IPS DF 4.7 (cell line): ENCODE measurements at regions not wholly inside any gene's neighbourhood (a gene's known extent, or its start where the extent isn't known, plus 50 kb on each side); places are given as distances from the start of the nearest gene placed in this dataset.

Experiments
- DNase-seq: peaks from one replicate; pipeline ENCODE4 v3.0.0-alpha.2; 2013; ENCODE audit warnings: low spot score; ENCODE audit errors: extremely low read depth

DNA sequence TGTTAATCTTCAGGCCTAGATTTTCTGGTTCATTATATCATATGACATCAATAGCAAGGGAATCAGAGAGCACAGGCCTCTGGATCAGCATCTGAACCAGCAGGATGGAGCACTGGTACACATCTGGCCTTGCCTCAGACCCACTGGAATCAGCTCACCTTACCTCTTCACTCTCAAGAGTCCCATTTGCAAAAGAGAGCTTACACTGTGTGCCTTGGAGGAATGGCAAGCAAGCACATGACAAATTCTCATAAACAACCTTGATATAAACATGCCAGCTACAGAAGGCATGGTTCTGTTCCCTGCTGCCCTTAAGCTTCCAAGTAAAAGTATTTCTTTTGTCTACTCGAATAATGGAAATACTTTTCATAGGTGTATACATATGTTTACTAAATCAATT is 128.6 kb upstream of the CPM start:
- DNase-seq: no peak

DNA sequence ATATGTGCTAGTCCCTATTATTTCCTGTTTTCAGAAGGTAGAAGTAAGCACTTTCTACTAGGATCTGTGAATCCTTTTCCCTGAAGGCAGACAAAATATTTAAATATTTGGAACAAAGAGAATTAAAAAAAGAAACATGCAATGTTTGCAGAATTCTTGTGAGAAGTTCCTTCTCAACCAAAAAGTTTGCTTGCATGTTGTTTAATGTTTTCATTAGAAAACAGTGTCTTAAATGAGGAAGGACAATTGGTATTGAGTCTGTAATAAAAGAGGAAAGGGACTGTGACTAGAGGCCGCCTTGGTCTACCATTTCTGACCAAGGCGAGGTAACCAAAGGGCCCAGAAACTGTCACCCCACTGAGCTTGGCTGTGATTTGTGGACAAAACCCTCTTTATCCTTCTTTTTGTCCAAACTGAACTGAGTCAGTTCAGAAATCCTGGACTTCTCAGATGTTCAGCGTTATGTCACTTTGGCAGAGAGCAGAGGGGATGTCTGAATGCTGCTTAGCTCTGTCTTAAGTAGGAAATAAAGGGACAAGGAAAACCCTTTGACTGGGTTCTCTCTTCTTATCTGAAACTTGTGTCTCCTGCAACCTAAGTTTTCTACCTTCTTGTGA is 129.8 kb upstream of the CPM start:
- DNase-seq: no peak

DNA sequence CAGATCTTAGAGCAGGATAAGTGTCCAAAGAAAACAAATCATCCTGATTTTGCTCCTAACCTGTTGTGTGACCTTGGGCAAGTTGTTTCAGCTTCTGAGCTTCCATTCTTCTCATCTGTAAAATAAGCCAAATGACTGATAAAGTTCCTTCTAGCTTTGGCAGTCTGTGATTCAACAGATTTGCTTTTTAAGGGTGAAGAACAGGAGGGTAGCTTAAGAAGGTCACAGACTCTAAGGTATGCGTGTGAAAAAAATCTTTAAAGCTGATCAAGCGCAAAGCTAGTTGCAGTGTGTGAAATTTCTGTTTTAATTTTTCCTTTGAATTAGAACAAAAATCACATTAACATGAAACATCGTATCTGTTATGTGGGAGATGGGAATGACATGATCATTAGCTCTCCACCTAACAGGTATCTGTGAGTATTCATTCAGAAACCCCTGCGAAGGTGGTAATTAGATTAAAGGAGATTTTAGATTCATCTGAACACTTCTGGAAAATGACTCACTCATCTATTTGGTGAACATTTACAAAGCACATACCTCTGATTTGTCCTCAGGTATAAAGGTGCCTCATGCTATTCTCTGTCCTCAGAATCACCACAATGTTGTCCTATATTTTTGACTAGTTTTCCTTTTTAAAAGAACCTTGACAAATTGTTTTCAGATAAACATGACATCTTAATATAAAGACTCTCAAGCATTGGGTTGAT is 131.9 kb upstream of the CPM start:
- no peak for DNase-seq

DNA sequence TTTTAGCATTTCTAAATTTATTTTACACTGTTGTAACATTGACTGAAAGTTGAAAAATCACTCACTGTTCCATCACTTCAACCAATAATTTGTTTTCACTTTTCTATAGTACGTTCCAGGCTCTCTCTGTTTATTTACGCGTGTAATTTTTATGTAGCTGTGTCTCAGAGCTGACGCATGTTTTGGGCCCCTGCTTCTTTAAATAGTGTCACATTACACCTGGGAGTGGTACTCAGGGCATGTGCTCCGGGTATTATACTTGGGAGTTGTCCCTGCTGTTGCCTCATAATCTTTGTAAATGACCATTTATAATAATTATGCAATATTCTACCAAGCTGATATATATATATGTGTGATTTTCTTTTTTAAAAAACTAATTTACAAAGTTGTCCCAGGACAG is 132.8 kb upstream of the CPM start:
- no peak for DNase-seq

DNA sequence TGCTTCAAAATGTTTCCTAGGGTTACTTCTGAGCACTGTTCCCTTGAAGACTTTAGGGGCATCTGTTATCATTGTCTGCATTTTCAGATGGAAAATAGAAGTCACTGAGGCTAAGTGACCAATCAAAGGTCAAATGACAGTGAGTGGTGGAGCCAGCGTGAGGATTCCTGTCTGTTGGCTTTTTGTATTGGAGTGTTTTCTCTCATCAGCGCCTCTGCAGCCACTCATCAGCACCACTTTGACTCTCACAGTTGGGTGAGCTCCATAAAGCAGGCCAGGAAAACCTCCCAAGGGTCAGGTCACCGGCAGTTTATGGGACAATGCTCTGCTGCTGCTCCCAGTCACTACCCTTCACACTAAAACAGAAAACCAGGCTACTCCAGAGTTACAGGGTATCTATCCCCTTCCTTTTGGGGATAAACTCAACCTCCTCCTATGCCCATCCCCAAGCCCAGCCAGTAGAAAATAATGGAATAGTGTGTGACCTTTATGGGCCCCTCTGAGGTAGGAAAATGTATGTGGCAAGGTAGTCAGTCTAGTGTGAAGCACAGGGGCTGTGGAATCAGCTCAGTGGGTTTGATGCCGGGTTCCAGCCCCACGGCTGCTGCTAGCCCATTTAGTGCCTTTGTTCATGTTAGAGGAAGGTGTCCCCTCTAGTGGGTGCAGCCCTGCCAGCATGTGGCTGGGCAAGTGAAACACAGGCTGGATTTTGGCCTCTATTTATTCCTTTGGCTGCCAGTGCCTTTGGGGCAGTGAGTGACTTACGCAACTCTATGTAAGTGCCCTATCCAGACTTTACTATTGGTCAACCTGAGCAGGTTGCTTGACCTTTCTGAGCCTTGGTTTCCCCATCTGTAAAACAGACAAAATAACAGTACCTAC is 133.8 kb upstream of the CPM start:
- no peak for DNase-seq

DNA sequence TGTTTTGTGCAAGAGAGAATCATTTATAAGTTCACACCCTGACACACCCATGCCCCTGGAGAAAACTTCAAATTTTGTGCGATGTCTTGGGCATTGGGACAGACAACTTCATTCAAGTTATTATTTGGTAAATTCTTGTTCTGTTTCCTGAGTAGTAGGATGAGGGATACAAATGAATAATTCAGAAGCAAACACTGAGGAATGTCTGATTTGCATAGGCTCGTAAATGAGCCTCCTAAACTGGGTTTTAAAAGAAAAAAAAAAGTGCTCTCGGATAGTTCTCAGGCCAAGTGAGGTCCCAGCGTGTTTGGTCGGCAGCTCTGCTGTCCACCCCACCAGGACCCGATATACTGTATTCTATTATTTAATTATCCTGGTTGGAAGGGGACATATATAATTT is 134.7 kb upstream of the CPM start:
- no peak for DNase-seq

DNA sequence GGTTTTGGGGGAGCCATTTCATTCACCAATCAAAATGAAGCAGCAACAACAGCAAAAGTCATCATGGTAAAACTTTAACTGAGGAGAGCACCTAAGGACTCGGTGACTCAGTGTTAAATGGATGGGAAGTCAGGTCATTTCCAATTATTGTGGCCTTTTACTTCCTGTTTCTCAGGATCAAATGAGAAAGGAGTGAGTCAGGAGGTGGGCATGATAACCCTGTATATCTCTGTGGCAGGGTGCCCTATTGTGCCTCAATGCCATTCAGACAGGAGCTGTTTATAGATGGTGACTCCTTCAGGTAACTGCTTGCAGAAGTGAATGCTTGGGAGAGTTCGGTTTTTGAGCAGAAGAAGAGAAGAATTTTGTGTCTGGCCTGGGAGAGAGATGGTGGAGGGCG is 135.5 kb upstream of the CPM start:
- DNase-seq: no peak

DNA sequence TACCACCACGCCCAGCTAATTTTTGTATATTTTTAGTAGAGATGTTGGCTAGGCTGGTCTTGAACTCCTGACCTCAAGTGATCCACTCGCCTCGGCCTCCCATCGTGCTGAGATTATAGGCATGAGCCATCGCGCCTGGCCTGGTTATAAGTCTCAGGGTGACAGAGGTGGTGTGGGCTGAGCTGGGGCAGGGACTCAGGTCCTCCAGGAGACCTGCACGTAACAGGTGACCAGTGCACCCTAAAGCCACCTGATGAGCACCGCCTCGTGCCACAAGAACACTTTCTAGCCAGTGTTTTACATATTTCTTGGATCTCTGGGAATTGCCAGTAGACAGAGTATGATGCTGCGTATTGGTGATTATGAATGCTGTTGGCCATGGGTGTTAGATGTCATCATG is 136.5 kb upstream of the CPM start:
- DNase-seq: no peak

DNA sequence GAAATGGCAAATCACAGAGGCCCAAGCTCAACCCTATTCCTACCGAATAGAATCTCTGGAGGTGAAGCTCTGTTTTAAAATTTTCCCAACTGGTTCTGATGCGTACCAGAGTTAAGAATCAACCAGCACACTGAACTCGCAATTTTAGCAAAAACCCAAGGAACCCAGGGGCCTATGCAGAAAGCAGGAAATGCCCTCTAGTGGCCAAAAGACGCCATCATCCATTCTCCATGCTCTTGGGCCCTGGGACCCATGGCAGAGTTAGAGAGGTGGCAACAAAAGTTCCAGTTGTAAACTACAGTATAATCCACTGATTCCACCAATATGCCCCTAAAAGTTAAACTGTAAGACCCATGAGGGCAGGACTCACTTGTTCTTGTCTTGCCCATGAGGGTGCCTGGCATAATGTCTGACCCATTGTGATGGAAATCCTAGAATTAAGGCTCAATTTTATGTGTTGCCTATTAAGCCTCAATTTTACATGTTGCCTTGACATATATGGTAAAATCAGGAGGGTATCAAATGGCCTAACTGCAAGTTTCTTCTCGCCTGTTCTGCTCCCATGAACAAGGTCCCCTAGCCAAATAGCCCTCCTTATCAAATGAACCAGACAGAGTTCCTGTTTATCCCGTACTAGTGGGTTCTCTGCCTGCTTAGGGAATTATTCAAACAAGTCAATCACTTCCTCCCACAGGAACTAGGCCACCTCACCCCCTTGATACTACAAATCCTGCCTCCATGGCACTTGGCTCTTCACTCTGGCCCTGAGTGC is 137.5 kb upstream of the CPM start:
- DNase-seq: peak; percentile 68

DNA sequence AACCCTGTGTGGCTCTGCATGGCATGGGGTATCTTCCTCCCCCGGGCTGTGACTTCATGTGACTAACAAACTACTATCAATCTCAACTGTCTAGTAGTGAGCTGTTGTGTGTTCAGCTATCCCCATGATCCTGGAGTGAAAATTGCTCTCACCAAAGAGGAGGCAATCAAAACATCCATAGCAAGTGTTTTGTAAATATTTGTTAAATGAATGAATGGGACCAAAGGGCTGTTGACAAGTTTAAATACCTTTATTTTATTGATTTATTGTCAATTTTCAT is 138.1 kb upstream of the CPM start:
- no peak for DNase-seq

DNA sequence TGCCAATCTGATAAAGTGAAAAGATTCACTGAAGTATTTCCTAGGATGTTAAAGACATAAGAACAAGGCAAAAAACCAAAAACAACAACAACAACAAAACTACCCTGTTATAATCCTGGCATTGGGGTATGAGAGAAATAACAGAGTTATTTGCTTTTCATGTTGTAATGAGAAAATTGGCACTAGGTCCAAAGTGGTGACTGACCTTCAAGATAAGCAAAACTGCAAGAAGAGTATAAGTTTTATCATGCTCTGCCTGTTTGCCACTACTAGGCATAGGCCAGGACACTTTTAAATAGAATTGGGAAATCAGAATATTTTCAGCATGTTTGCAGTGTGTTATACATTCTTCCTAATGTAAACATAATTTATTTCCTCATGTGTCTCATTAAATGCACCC is 140.1 kb upstream of the CPM start:
- DNase-seq: no peak

DNA sequence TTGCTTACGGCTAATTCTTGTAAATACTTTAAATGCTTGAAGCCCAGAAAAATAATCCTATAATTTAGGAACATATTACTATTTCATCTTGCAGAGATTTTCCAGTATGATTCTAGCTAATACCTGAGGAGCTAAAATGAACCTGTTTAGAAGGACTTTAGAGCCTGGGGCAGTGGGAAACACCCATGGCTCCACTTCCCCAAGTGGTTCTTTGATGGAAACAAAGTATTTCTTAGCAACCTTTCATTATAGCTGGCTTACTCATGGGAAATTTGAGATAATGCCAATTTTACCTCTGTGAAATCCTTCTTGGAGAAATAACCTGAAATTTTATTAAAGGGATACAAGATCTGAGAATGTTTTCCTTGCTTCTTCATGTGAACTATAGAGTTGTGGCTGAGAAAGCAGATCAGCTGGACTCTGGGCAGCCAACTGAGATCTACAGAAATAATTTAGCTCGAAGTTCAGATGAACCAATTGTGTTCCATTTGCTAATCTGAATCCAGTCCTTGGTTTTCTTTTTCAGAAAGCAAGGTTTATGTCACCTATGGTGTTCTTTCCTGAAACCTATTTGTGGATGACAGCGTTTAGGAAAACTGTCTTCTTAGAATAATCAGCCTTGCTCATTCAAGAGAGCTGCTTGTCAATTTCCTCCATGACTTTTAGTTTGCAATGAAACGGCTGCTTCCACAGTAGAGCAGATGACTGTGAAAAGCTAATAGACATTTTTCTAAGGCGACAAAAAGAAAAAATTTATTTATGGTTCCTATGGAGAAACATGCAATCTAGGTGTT is 141.8 kb upstream of the CPM start:
- DNase-seq: no peak

DNA sequence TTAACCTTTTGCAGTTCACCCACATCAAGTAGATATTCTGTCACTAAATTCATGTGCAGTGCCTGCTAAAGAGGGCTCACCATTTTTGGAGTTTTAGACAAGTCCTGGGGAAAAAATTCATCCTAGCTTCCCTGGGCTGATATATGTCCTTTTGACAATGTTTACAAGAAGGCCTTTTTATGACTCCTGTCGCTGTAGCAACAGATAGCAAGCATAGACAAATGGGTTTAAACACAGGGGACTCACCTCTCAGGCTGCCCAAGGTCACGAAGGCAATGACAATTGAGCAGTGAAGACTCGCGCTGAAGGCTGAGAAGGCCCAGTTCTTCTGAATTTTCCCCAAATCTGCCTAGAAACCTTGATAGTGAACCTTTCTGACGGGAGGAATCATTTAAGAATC is 150.7 kb upstream of the CPM start:
- no peak for DNase-seq

DNA sequence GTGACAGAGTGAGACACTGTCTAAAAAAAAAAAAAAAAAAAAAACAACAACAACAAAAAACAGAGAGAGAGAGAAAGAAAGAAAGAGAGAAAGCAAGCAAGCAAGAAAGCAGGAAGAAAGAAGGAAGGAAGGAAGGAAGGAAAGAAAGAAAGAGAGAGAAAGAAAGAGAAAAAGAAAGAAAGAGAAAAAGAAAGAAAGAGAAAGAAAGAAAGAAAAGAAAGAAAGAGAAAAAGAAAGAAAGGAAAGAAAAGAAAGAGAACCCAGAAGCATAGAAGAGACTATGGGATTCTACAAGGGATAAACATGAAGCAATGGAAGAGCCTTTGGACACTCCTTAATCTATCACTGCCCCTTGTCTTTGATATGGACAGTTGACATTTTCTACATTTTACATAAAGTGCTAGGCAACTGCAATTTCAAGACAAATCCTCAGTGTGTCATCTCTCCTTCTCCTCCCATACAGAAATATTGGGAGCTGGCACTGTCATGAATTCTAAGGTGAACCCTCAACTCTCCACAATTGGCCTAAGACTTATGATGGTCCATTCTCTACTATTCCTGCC is 151.9 kb upstream of the CPM start:
- no peak for DNase-seq

DNA sequence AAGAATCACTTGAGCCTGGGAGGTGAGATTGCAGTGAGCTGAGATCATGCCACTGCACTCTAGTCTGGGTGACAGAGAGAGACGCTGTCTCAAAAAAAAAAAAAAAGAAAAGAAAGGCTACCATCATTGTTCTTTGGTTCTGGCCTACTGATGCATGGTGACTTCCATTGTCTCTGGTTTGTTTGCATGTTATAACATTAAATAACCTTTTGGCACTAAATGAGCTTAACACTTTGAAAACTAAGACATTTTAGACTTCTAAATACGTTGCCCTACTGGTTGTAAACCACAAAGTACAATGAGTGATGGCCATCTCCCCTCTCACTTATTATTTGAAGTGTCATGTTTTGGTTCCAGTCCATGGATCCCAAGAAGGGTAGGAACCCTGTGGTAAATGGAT is 152.9 kb upstream of the CPM start:
- no peak for DNase-seq

DNA sequence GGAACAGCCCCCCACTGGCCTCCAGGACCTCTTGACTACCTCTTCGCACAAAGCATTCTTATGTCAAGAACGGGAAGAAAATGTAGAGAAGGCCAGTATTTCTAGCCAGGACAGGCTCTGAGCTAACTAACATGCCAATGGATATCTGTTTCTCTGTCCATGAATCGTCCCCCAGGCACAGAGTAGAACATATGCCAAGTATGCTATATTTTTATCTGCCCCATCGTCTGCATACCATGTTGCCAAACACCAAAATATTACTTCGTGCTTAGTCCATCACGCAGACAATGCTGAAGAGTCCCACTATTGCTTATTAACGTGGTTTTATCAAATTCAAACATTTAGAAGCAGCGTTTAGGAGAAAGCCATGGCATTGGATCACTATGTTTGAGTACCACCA is 151.4 kb upstream of the CPSF6 start:
- no peak for DNase-seq

DNA sequence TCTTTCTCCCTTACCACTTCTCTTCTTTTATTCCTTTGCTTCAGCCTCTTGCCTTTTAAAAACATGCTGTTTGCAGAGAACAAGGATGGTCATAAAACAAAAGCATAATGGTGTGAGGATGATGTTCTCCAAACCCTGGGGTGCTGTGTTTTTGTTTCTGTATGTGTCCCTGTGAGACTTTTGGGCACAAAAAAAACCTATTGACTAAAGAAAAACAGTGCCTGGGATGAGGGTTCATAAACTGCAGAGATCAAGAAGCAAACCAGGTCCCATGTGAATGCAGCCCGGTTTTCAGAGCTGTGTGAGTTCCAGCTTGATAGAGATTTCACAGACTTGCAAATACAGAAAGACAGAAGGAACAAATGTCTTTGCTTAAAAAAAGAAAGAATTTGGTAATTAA is 148.6 kb upstream of the CPSF6 start:
- DNase-seq: no peak

DNA sequence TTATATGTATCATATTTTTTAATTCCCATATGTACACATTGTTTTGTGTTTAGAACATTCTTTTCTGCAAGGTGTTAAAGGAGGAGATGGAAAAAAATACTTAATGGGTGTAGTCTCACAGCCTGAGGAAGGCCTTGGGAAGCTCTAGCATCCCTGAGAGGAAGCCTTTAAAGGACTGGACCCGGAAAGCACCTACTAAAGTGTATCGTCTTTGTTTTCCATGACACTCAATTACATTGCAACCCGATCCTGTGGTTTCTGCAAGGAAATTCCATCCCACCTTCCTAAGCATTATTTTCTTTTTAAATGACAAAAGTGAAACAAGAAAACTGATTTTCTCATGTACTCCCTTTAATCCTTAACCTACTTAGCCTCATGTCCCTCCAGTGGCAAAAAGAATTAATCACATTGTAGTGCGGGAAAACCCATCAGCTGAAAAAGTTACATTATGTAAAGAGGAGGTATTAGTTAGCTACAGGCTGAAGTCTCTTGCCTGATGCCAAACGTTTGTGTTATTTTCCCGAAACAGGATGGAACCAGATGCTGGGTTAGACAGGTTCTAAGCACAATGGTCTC is 147.8 kb upstream of the CPSF6 start:
- DNase-seq: no peak

DNA sequence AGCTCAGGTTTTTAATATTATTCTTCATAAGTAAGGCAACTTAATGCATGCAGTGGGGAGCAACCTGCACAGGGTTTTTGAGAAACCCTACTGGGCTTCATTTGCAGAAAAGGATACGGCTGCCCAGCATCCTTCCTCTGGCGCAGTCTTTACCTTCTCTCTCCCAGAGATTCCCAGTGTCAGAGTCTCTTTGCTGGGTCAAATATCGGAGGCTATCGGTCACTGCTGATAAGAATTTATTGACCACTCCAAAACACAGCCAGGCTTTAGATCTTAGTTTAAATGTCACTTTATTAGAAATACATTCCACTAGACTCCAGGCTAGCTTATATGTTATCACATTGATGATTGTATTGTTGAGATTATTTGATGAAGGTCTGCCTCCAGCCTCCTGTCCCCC is 147.2 kb upstream of the CPSF6 start:
- no peak for DNase-seq

DNA sequence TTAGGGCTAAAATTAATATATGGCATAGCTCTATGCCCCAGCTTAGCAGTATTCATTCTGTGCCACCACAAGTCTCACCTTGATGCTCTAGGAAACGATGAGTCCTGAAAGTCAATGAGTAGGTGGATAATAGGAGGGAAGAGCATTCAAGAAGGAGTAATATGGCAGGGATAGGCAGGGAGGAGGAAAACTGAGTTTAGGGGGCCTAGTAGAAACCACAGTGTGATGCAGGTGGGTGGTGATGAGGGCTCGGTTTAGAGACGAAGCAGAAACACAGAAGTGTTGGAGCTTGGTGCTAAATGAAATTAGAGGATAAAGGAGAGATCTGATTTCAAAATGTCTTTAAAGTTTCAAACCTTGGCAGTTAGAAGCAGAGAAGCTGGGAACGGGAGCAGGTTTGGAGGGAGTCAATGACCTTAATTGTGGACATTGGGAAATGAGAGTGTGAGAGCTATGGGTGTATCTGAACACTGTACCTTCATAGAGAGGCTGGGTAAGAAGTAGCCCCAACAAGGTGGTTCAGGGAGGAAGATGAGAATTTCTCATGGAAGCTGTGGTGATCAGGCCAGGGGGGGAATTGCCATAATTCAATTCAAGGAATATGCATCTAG is 144.7 kb upstream of the CPSF6 start:
- no peak for DNase-seq
